H9 (cell line): ENCODE measurements at regions not wholly inside any gene's neighbourhood (a gene's known extent, or its start where the extent isn't known, plus 50 kb on each side); places are given as distances from the start of the nearest gene placed in this dataset.

Experiments used
- DNase-seq: peaks from one replicate; pipeline ENCODE4 v3.0.0-alpha.2; 2017
- H2AFZ ChIP-seq: one replicate; pipeline ENCODE4 v1.6.1; 2013; ENCODE audit warnings: mild to moderate bottlenecking, low read length, control low read depth, moderate library complexity
- H2AK5ac ChIP-seq: 2 replicates; pipeline ENCODE4 v1.6.1; 2013; ENCODE audit warnings: low read length, control low read depth, mixed read lengths; ENCODE audit not compliant: insufficient read length
- H2BK120ac ChIP-seq: one replicate; pipeline ENCODE4 v1.6.1; 2013; ENCODE audit warnings: low read depth, mild to moderate bottlenecking, low read length, control low read depth, inconsistent platforms; ENCODE audit not compliant: poor library complexity, severe bottlenecking
- H2BK12ac ChIP-seq: 2 replicates; pipeline ENCODE4 v1.6.1; 2013; ENCODE audit warnings: low read length, control low read depth, mixed read lengths, low read depth; ENCODE audit not compliant: insufficient read length
- H2BK15ac ChIP-seq: 2 replicates; pipeline ENCODE4 v1.6.1; 2013; ENCODE audit warnings: low read depth, low read length, control low read depth
- H2BK20ac ChIP-seq: one replicate; pipeline ENCODE4 v1.6.1; 2013; ENCODE audit warnings: low read depth, mild to moderate bottlenecking, low read length, control low read depth, inconsistent platforms; ENCODE audit not compliant: poor library complexity, severe bottlenecking
- H2BK5ac ChIP-seq: 2 replicates; pipeline ENCODE4 v1.6.1; 2013; ENCODE audit warnings: low read length, control low read depth, mixed read lengths; ENCODE audit not compliant: insufficient read length
- H3K14ac ChIP-seq: 2 replicates; pipeline ENCODE4 v1.6.1; 2013; ENCODE audit warnings: low read length, control low read depth; ENCODE audit not compliant: insufficient read depth
- H3K18ac ChIP-seq: 2 replicates; pipeline ENCODE4 v1.6.1; 2013; ENCODE audit warnings: low read depth, mild to moderate bottlenecking, mixed read lengths, low read length, control low read depth; ENCODE audit not compliant: insufficient read length
- H3K23ac ChIP-seq: 2 replicates; pipeline ENCODE4 v1.6.1; 2013; ENCODE audit warnings: low read length, control low read depth, mixed read lengths, low read depth; ENCODE audit not compliant: insufficient read length
- H3K23me2 ChIP-seq: 2 replicates; pipeline ENCODE4 v1.6.1; 2013; ENCODE audit warnings: low read depth, mild to moderate bottlenecking, mixed read lengths, low read length, control low read depth; ENCODE audit not compliant: insufficient read length, poor library complexity, severe bottlenecking
- H3K27ac ChIP-seq: 2 replicates; pipeline ENCODE4 v1.5.1; 2013; ENCODE audit warnings: low read length, control low read depth, mixed read lengths, low read depth; ENCODE audit not compliant: insufficient read length
- H3K27me3 ChIP-seq: 2 replicates; pipeline ENCODE4 v1.6.1; 2013; ENCODE audit warnings: low read length, control low read depth, inconsistent platforms; ENCODE audit not compliant: insufficient read depth
- H3K4ac ChIP-seq: 2 replicates; pipeline ENCODE4 v1.6.1; 2013; ENCODE audit warnings: low read depth, mild to moderate bottlenecking, control low read depth, inconsistent platforms, low read length, moderate library complexity
- H3K4me1 ChIP-seq: 2 replicates; pipeline ENCODE4 v1.6.1; 2013; ENCODE audit warnings: low read length, control low read depth, inconsistent platforms; ENCODE audit not compliant: insufficient read depth
- H3K4me2 ChIP-seq: 2 replicates; pipeline ENCODE4 v1.6.1; 2013; ENCODE audit warnings: low read length, control low read depth, mixed read lengths; ENCODE audit not compliant: insufficient read length, insufficient read depth
- H3K56ac ChIP-seq: 2 replicates; pipeline ENCODE4 v1.6.1; 2013; ENCODE audit warnings: low read depth, mild to moderate bottlenecking, mixed read lengths, low read length, control low read depth; ENCODE audit not compliant: insufficient read length
- H3K79me1 ChIP-seq: 2 replicates; pipeline ENCODE4 v1.6.1; 2013; ENCODE audit warnings: low read depth, mild to moderate bottlenecking, moderate library complexity, low read length, control low read depth, inconsistent platforms; ENCODE audit not compliant: insufficient read depth, poor library complexity, severe bottlenecking
- H3K79me2 ChIP-seq: 2 replicates; pipeline ENCODE4 v1.6.1; 2013; ENCODE audit warnings: low read length, control low read depth, inconsistent platforms; ENCODE audit not compliant: insufficient read depth
- H3K9ac ChIP-seq: 2 replicates; pipeline ENCODE4 v1.6.1; 2013; ENCODE audit warnings: low read length, control low read depth, mixed read lengths; ENCODE audit not compliant: insufficient read length; ENCODE audit errors: extremely low read depth
- H3K9me3 ChIP-seq: one replicate; pipeline ENCODE4 v1.6.1; 2013; ENCODE audit warnings: low read depth, low read length, inconsistent platforms; ENCODE audit not compliant: control insufficient read depth
- H3T11ph ChIP-seq: one replicate; pipeline ENCODE4 v1.6.1; 2013; ENCODE audit warnings: mild to moderate bottlenecking, low read length, control low read depth, inconsistent platforms
- H4K20me1 ChIP-seq: one replicate; pipeline ENCODE4 v1.6.1; 2013; ENCODE audit not compliant: control insufficient read depth, insufficient read length, insufficient read depth
- H4K5ac ChIP-seq: 2 replicates; pipeline ENCODE4 v1.6.1; 2013; ENCODE audit warnings: low read depth, mild to moderate bottlenecking, mixed read lengths, low read length, control low read depth; ENCODE audit not compliant: insufficient read length
- H4K8ac ChIP-seq: replicated peaks from 2 replicates; pipeline ENCODE4 v1.6.1; 2013; ENCODE audit warnings: low read length, control low read depth, mixed read lengths, low read depth; ENCODE audit not compliant: insufficient read length
- H4K91ac ChIP-seq: 2 replicates; pipeline ENCODE4 v1.6.1; 2013; ENCODE audit warnings: low read depth, mild to moderate bottlenecking, moderate library complexity, mixed read lengths, low read length, control low read depth; ENCODE audit not compliant: insufficient read length
- H3K27ac Mint-ChIP-seq, 3 experiments: 2 replicates in 2 of 3; 3 replicates in 1 of 3; pipeline ENCODE4 v1.8.0; 2020 to 2021; ENCODE audit warnings: mixed read lengths in 3 of 3, mild to moderate bottlenecking in 1 of 3, moderate library complexity in 1 of 3
- H3K27me3 Mint-ChIP-seq: 2 replicates; pipeline ENCODE4 v1.8.0; 2021; ENCODE audit warnings: low read depth, mild to moderate bottlenecking, moderate library complexity, mixed read lengths
- H3K36me3 Mint-ChIP-seq, 3 experiments: 2 replicates in 2 of 3; 3 replicates in 1 of 3; pipeline ENCODE4 v1.8.0; 2020 to 2021; ENCODE audit warnings: low read depth in 3 of 3, mixed read lengths in 3 of 3; ENCODE audit not compliant: insufficient read depth in 1 of 3
- H3K4me1 Mint-ChIP-seq, 2 experiments: 2 replicates each; pipeline ENCODE4 v1.8.0; 2020; ENCODE audit warnings: mixed read lengths in 2 of 2
- H3K4me3 Mint-ChIP-seq, 2 experiments: 2 replicates in 1 of 2; 3 replicates in 1 of 2; pipeline ENCODE4 v1.8.0; 2020 to 2021; ENCODE audit warnings: mild to moderate bottlenecking in 2 of 2, mixed read lengths in 2 of 2, moderate library complexity in 1 of 2
- H3K9me3 Mint-ChIP-seq, 2 experiments: 2 replicates in 1 of 2; 3 replicates in 1 of 2; pipeline ENCODE4 v1.8.0; 2020; ENCODE audit warnings: mild to moderate bottlenecking in 2 of 2, mixed read lengths in 2 of 2, moderate library complexity in 1 of 2
- CTCF ChIP-seq: fragments of 200-600 bp; sonication (generic); conservative IDR thresholded peaks from 3 replicates; pipeline ENCODE4 v1.8.0; 2021; ENCODE audit warnings: antibody characterized with exemption, mild to moderate bottlenecking
- WGBS: extraction: QIAGEN DNeasy Blood & Tissue Kit; methylation state at CpG from one replicate; pipeline ENCODE4 v1.1.7; 2013; ENCODE audit warnings: missing lambda C conversion rate, low lambda C conversion rate, mixed read lengths; ENCODE audit not compliant: insufficient read length; ENCODE audit errors: extremely low coverage; 5-methylcytosine and 5-hydroxymethylcytosine counted together

GRCh38 chr1:170219163-170219562 is 73.4 kb downstream of the NTMT2 start:
- Mint-ChIP-seq H3K4me1 (no peaks in the 10 kb centered on the region), H3K27ac (no peak overlapping the region), H3K4me3 (no peak overlapping the region), H3K27me3 (no peaks in the 10 kb centered on the region), H3K36me3 (no peaks in the 10 kb centered on the region), H3K9me3 (no peaks in the 10 kb centered on the region)
- no peak overlapping the region for H2BK20ac ChIP-seq
- H3K27ac ChIP-seq = no peak overlapping the region
- no CpG with 5 or more reads among the region's 3 CpGs for WGBS
- no peak overlapping the region for H4K91ac ChIP-seq
- no peaks in the 10 kb centered on the region for H3K79me2 ChIP-seq
- no peak for DNase-seq
- no peak overlapping the region for H2BK120ac ChIP-seq
- H3K27me3 ChIP-seq = no peaks in the 10 kb centered on the region
- no peak overlapping the region for H3K4me2 ChIP-seq
- H3K9me3 ChIP-seq = no peaks in the 10 kb centered on the region
- H3K23ac ChIP-seq = no peak overlapping the region
- H3K18ac ChIP-seq = no peak overlapping the region
- no peaks in the 10 kb centered on the region for H4K20me1 ChIP-seq
- H3K23me2 ChIP-seq = no peaks in the 10 kb centered on the region
- H2AFZ ChIP-seq = no peak overlapping the region
- no peak overlapping the region for H4K8ac ChIP-seq
- H3K4ac ChIP-seq = no peak overlapping the region
- H2BK15ac ChIP-seq = no peak overlapping the region
- H3T11ph ChIP-seq = no peak overlapping the region
- no peak overlapping the region for H4K5ac ChIP-seq
- no peak overlapping the region for H3K14ac ChIP-seq
- no peak overlapping the region for H3K56ac ChIP-seq
- no peak for TF ChIP-seq CTCF
- H3K9ac ChIP-seq = no peak overlapping the region
- no peak overlapping the region for H2BK5ac ChIP-seq
- H2AK5ac ChIP-seq = no peak overlapping the region
- no peaks in the 10 kb centered on the region for H3K4me1 ChIP-seq
- H3K79me1 ChIP-seq = no peaks in the 10 kb centered on the region
- no peak overlapping the region for H2BK12ac ChIP-seq
